GM19351 (cell line): ENCODE measurements at regions not wholly inside any gene's neighbourhood (a gene's known extent, or its start where the extent isn't known, plus 50 kb on each side); places are given as distances from the start of the nearest gene placed in this dataset.
"Not testable (repeated sequence)": the region's sequence is repeated elsewhere in the genome, so short reads cannot be mapped to it uniquely, and the experiment has no call there.

Experiments
- ATAC-seq: cut with Tn5 transposase; IDR thresholded peaks from one replicate; pipeline ENCODE4 v1.9.1; 2021; ENCODE audit warnings: mild to moderate bottlenecking, moderate library complexity; ENCODE audit not compliant: unreplicated experiment

- ATAC-seq, result no peak
These were observed 215.1 kb upstream of the ZNF608 start for GRCh38 chr5:124961521-124961920.

GRCh38 chr5:124962111-124962510 lies 215.7 kb upstream of the ZNF608 start:
- ATAC-seq, result no peak

- no peak for ATAC-seq
These were observed 216.3 kb upstream of the ZNF608 start for GRCh38 chr5:124962735-124963134.

- no peak for ATAC-seq
These were observed 216.9 kb upstream of the ZNF608 start for GRCh38 chr5:124963236-124963919.

GRCh38 chr5:124966741-124967140 lies 220.3 kb upstream of the ZNF608 start:
- not testable (repeated sequence) for ATAC-seq

- not testable (repeated sequence) for ATAC-seq
These were observed 223.9 kb upstream of the ZNF608 start for GRCh38 chr5:124970381-124970780.

GRCh38 chr5:124972703-124973102 lies 226.3 kb upstream of the ZNF608 start:
- no peak for ATAC-seq

- no peak for ATAC-seq
These were observed 227.2 kb upstream of the ZNF608 start for GRCh38 chr5:124973661-124974060.

- ATAC-seq, result no peak
These were observed 229.6 kb upstream of the ZNF608 start for GRCh38 chr5:124976086-124976485.

- ATAC-seq, result no peak
These were observed 232.8 kb upstream of the ZNF608 start for GRCh38 chr5:124979251-124979650.

GRCh38 chr5:124980163-124980941 lies 233.9 kb upstream of the ZNF608 start:
- ATAC-seq, result peak; percentile 94

- no peak for ATAC-seq
These were observed 235.5 kb upstream of the ZNF608 start for GRCh38 chr5:124981901-124982300.

GRCh38 chr5:124986170-124986569 lies 239.7 kb upstream of the ZNF608 start:
- no peak for ATAC-seq

GRCh38 chr5:124986667-124987066 lies 240.2 kb upstream of the ZNF608 start:
- no peak for ATAC-seq

GRCh38 chr5:124987786-124988185 lies 241.3 kb upstream of the ZNF608 start:
- ATAC-seq, result not testable (repeated sequence)

- no peak for ATAC-seq
These were observed 244.3 kb upstream of the ZNF608 start for GRCh38 chr5:124990723-124991122.

- no peak for ATAC-seq
These were observed 249.0 kb upstream of the ZNF608 start for GRCh38 chr5:124995421-124995820.

GRCh38 chr5:124996023-124996763 lies 249.8 kb upstream of the ZNF608 start:
- ATAC-seq, result no peak

- ATAC-seq, result no peak
These were observed 250.3 kb upstream of the ZNF608 start for GRCh38 chr5:124996764-124997077.

GRCh38 chr5:124997186-124997893 lies 250.9 kb upstream of the ZNF608 start:
- no peak for ATAC-seq

GRCh38 chr5:124998520-124998919 lies 252.1 kb upstream of the ZNF608 start:
- ATAC-seq, result no peak
